Esophagus squamous epithelium (tissue), 5 donors: ENCODE measurements at regions not wholly inside any gene's neighbourhood (a gene's known extent, or its start where the extent isn't known, plus 50 kb on each side); places are given as distances from the start of the nearest gene placed in this dataset.

Source experiments
- DNase-seq: peaks from one replicate; lab custom pipeline; 2025; lab: John Stamatoyannopoulos, UW
- H3K27ac ChIP-seq, 4 donors: fragments of 200-600 bp; sonication (generic); one replicate each; pipeline ENCODE4 v1.5.1; 2016 to 2019; ENCODE audit warnings: mild to moderate bottlenecking in 1 of 4
- H3K27me3 ChIP-seq, 4 donors: fragments of 200-600 bp; sonication (generic); 1 replicate in 3 of 4; 2 replicates in 1 of 4; pipeline versions ENCODE4 v1.5.1 to v1.6.0; 2017 to 2021; ENCODE audit warnings: antibody characterized with exemption in 1 of 4
- H3K36me3 ChIP-seq, 3 donors: fragments of 200-600 bp; sonication (generic); one replicate each; pipeline ENCODE4 v1.5.1; 2016 to 2019
- H3K4me1 ChIP-seq, 3 donors: fragments of 200-600 bp; sonication (generic); one replicate each; pipeline ENCODE4 v1.5.1; 2017 to 2019
- H3K4me3 ChIP-seq, 4 donors: fragments of 200-600 bp; sonication (generic); 1 replicate in 3 of 4; 2 replicates in 1 of 4; pipeline ENCODE4 v1.5.1; 2016 to 2019; ENCODE audit warnings: mild to moderate bottlenecking in 2 of 4, moderate library complexity in 1 of 4
- H3K9me3 ChIP-seq, 3 donors: fragments of 200-600 bp; sonication (generic); one replicate each; pipeline ENCODE4 v1.5.1; 2016 to 2019
- POLR2A ChIP-seq, 4 donors: fragments of 450-650 bp; IDR thresholded peaks; one replicate each; pipeline ENCODE4 v1.6.1; 2017; ENCODE audit warnings: antibody characterized with exemption in 4 of 4, mild to moderate bottlenecking in 4 of 4, moderate library complexity in 3 of 4
- WGBS, 2 donors: methylation state at CpG; one replicate each; pipeline ENCODE4 v1.1.5; 2018; 5-methylcytosine and 5-hydroxymethylcytosine counted together
- intact Hi-C: fragments of 100-400 bp; cut with DNase I; formaldehyde crosslinking; loops from one replicate; pipeline ENCODE4 v1.15.0; 2022
- TF ChIP-seq, protein P1 (sequence below), 6 experiments: fragments of 450-650 bp in 4 of 6; fragments of 200-600 bp in 2 of 6; sonication (generic) in 2 of 6; IDR thresholded peaks; one replicate each; pipeline ENCODE4 v1.5.1; 2016 to 2019; ENCODE audit warnings: antibody characterized with exemption in 6 of 6, mild to moderate bottlenecking in 4 of 6, moderate library complexity in 4 of 6
- donor health status: DM: yes; HTN: yes; CAD: no.

- Histone ChIP-seq H3K4me3 (no peak overlapping the region), H3K9me3 (no peaks in the 10 kb centered on the region), H3K27me3 (no peaks in the 10 kb centered on the region), H3K27ac (no peak overlapping the region), H3K4me1 (no peaks in the 10 kb centered on the region), H3K36me3 (no peaks in the 10 kb centered on the region)
- 64 to 73% methylated on average over 1 of the region's 1 CpG for WGBS, 2 donors
- no peak for TF ChIP-seq POLR2A (IDR thresholded peaks at IDR 0.05)
- TF ChIP-seq, protein P1, sequence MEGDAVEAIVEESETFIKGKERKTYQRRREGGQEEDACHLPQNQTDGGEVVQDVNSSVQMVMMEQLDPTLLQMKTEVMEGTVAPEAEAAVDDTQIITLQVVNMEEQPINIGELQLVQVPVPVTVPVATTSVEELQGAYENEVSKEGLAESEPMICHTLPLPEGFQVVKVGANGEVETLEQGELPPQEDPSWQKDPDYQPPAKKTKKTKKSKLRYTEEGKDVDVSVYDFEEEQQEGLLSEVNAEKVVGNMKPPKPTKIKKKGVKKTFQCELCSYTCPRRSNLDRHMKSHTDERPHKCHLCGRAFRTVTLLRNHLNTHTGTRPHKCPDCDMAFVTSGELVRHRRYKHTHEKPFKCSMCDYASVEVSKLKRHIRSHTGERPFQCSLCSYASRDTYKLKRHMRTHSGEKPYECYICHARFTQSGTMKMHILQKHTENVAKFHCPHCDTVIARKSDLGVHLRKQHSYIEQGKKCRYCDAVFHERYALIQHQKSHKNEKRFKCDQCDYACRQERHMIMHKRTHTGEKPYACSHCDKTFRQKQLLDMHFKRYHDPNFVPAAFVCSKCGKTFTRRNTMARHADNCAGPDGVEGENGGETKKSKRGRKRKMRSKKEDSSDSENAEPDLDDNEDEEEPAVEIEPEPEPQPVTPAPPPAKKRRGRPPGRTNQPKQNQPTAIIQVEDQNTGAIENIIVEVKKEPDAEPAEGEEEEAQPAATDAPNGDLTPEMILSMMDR (IDR thresholded peaks at IDR 0.05) = no peak
- intact Hi-C loops = no loop called here
- DNase-seq = no peak
Measured at GRCh38 chrX:23559975-23560374, 107.3 kb upstream of the PRDX4 start.

- intact Hi-C loops = no loop called here
- no peak for DNase-seq
- 63 to 91% methylated on average over 2 of the region's 2 CpGs for WGBS, 2 donors
- Histone ChIP-seq H3K9me3 (peaks cover 0 to 6% (median 0%) of the 10 kb centered on the region in 3 donors), H3K27me3 (no peaks in the 10 kb centered on the region), H3K27ac (no peak overlapping the region), H3K4me3 (no peak overlapping the region), H3K36me3 (no peaks in the 10 kb centered on the region), H3K4me1 (no peaks in the 10 kb centered on the region)
- TF ChIP-seq, protein P1 (IDR thresholded peaks at IDR 0.05) = no peak
- no peak for TF ChIP-seq POLR2A (IDR thresholded peaks at IDR 0.05)
Measured at GRCh38 chrX:23570674-23571343, 96.5 kb upstream of the PRDX4 start.

DNA sequence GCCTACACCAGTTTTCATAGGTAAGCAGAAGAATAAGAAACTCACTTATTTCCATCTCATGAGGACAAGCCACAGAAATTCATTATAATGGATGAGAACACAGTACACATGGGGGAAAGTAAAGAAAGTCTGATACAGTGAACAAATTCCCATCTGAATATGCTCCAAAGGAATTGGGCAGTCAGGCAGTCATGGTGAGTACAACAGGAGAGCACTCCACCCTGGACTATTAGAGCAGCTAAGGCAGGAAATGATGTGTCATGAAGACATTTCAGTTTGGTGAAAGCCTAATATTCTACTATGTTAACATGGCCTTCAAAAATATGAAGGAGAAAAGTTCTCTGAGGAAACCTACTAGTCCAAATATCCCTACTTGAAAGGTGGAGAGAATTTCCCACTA, 92.0 kb upstream of the PRDX4 start:
- no peaks in the 10 kb centered on the region for H3K9me3 ChIP-seq
- no peaks in the 10 kb centered on the region for H3K4me1 ChIP-seq
- H3K27me3 ChIP-seq = no peaks in the 10 kb centered on the region
- intact Hi-C loops = no loop called here
- H3K4me3 ChIP-seq = no peak overlapping the region
- DNase-seq = no peak
- H3K36me3 ChIP-seq = no peaks in the 10 kb centered on the region
- no peak for TF ChIP-seq POLR2A (IDR thresholded peaks at IDR 0.05)
- TF ChIP-seq, protein P1 (IDR thresholded peaks at IDR 0.05) = no peak
- no peak overlapping the region for H3K27ac ChIP-seq

GRCh38 chrX:23578079-23578478, 89.2 kb upstream of the PRDX4 start:
- intact Hi-C loops = no loop called here
- DNase-seq = no peak
- H3K27ac ChIP-seq = no peak overlapping the region
- H3K9me3 ChIP-seq = no peaks in the 10 kb centered on the region
- H3K36me3 ChIP-seq = no peaks in the 10 kb centered on the region
- H3K27me3 ChIP-seq = no peaks in the 10 kb centered on the region
- no peaks in the 10 kb centered on the region for H3K4me1 ChIP-seq
- no peak overlapping the region for H3K4me3 ChIP-seq
- WGBS, 2 donors = 63% methylated on average over 1 of the region's 1 CpG; no CpG with 5 or more reads in 1 of the 2 donors
- TF ChIP-seq, protein P1 (IDR thresholded peaks at IDR 0.05) = no peak
- no peak for TF ChIP-seq POLR2A (IDR thresholded peaks at IDR 0.05)

- Histone ChIP-seq H3K27ac (no peak overlapping the region), H3K27me3 (no peaks in the 10 kb centered on the region), H3K4me1 (no peaks in the 10 kb centered on the region), H3K36me3 (no peaks in the 10 kb centered on the region), H3K9me3 (no peaks in the 10 kb centered on the region), H3K4me3 (no peak overlapping the region)
- intact Hi-C loops = no loop called here
- TF ChIP-seq POLR2A (IDR thresholded peaks at IDR 0.05) = no peak
- TF ChIP-seq, protein P1 (IDR thresholded peaks at IDR 0.05) = no peak
- DNase-seq = no peak
- WGBS, 2 donors = 29 to 54% methylated on average over 2 to 4 of the region's 4 CpGs
Measured at GRCh38 chrX:23589496-23589895, 77.8 kb upstream of the PRDX4 start.
